Breast epithelium (tissue), 4 donors: ENCODE measurements at regions not wholly inside any gene's neighbourhood (a gene's known extent, or its start where the extent isn't known, plus 50 kb on each side); places are given as distances from the start of the nearest gene placed in this dataset.

Source experiments
- DNase-seq, 2 donors: peaks; one replicate each; pipeline ENCODE4 v3.0.0-alpha.2; 2019; ENCODE audit warnings: low spot score in 2 of 2
- H3K27ac ChIP-seq, 2 donors: fragments of 200-600 bp; sonication (generic) in 1 of 2; one replicate each; pipeline ENCODE4 v1.5.1; 2016 to 2019; ENCODE audit warnings: mild to moderate bottlenecking in 1 of 2
- H3K27me3 ChIP-seq, 2 donors: fragments of 200-600 bp; sonication (generic) in 1 of 2; one replicate each; pipeline versions ENCODE4 v1.5.1 to v1.6.0; 2017 to 2019; ENCODE audit warnings: control low read depth in 1 of 2, mild to moderate bottlenecking in 1 of 2
- H3K36me3 ChIP-seq: fragments of 200-600 bp; one replicate; pipeline ENCODE4 v1.5.1; 2019
- H3K4me1 ChIP-seq, 2 donors: fragments of 200-600 bp; sonication (generic); one replicate each; pipeline ENCODE4 v1.5.1; 2016 to 2019; ENCODE audit warnings: control low read depth in 1 of 2
- H3K4me3 ChIP-seq, 3 donors: fragments of 200-600 bp; sonication (generic); 1 replicate in 2 of 3; 2 replicates in 1 of 3; pipeline ENCODE4 v1.5.1; 2016 to 2019; ENCODE audit warnings: mild to moderate bottlenecking in 3 of 3, moderate library complexity in 2 of 3
- H3K9me3 ChIP-seq, 2 donors: fragments of 200-600 bp; sonication (generic) in 1 of 2; one replicate each; pipeline ENCODE4 v1.5.1; 2016 to 2019; ENCODE audit warnings: control low read depth in 1 of 2
- CTCF ChIP-seq, 3 donors: fragments of 450-650 bp; IDR thresholded peaks; one replicate each; pipeline ENCODE4 v1.5.1; 2016 to 2017; ENCODE audit warnings: antibody characterized with exemption in 3 of 3, mild to moderate bottlenecking in 3 of 3, moderate library complexity in 3 of 3
- POLR2A ChIP-seq: fragments of 450-650 bp; IDR thresholded peaks from one replicate; pipeline ENCODE4 v1.6.1; 2016; ENCODE audit warnings: antibody characterized with exemption, mild to moderate bottlenecking, moderate library complexity
- POLR2AphosphoS5 ChIP-seq, 3 donors: sonication (generic); formaldehyde crosslinking; IDR thresholded peaks; one replicate each; pipeline ENCODE4 v1.6.1; 2017; ENCODE audit warnings: antibody characterized with exemption in 3 of 3
- intact Hi-C: fragments of 100-400 bp; cut with DNase I; formaldehyde crosslinking; loops from one replicate; pipeline ENCODE4 v1.15.1; 2023; ENCODE audit warnings: low total_unique reads

GRCh38 chr10:28105561-28105960 lies 106.7 kb upstream of the ODAD2 start:
- Histone ChIP-seq H3K4me1 (no peaks in the 10 kb centered on the region), H3K27ac (no peak overlapping the region), H3K4me3 (no peak overlapping the region), H3K36me3 (no peaks in the 10 kb centered on the region), H3K9me3 (no peaks in the 10 kb centered on the region), H3K27me3 (no peaks in the 10 kb centered on the region)
- TF ChIP-seq CTCF (IDR thresholded peaks at IDR 0.05) (no peak), POLR2AphosphoS5 (IDR thresholded peaks at IDR 0.05) (no peak), POLR2A (no peak)
- intact Hi-C loops: no loop called here
- DNase-seq: no peak

- no peak for DNase-seq
- TF ChIP-seq POLR2A (no peak), POLR2AphosphoS5 (IDR thresholded peaks at IDR 0.05) (no peak), CTCF (IDR thresholded peaks at IDR 0.05) (no peak)
- Histone ChIP-seq H3K4me1 (no peaks in the 10 kb centered on the region), H3K4me3 (no peak overlapping the region), H3K27ac (no peak overlapping the region), H3K36me3 (no peaks in the 10 kb centered on the region), H3K27me3 (no peaks in the 10 kb centered on the region), H3K9me3 (no peaks in the 10 kb centered on the region)
- intact Hi-C loops: no loop called here
These were observed 98.8 kb upstream of the ODAD2 start for GRCh38 chr10:28097633-28098032.

GRCh38 chr10:28095791-28096378 lies 97.0 kb upstream of the ODAD2 start:
- TF ChIP-seq POLR2A: no peak
- no peak for TF ChIP-seq CTCF (IDR thresholded peaks at IDR 0.05)
- no peak for TF ChIP-seq POLR2AphosphoS5 (IDR thresholded peaks at IDR 0.05)
- intact Hi-C loops: no loop called here

GRCh38 chr10:28094121-28094520 lies 95.2 kb upstream of the ODAD2 start:
- Histone ChIP-seq H3K27me3 (no peaks in the 10 kb centered on the region), H3K4me1 (no peaks in the 10 kb centered on the region), H3K4me3 (no peak overlapping the region), H3K9me3 (no peaks in the 10 kb centered on the region), H3K36me3 (no peaks in the 10 kb centered on the region), H3K27ac (no peak overlapping the region)
- intact Hi-C loops: no loop called here
- no peak for DNase-seq
- no peak for TF ChIP-seq POLR2A
- no peak for TF ChIP-seq CTCF (IDR thresholded peaks at IDR 0.05)
- no peak for TF ChIP-seq POLR2AphosphoS5 (IDR thresholded peaks at IDR 0.05)

More at GRCh38 chr10:28095791-28096378, 97.0 kb upstream of the ODAD2 start:
- Histone ChIP-seq H3K9me3 (no peaks in the 10 kb centered on the region), H3K27ac (no peak overlapping the region), H3K27me3 (no peaks in the 10 kb centered on the region), H3K36me3 (no peaks in the 10 kb centered on the region), H3K4me3 (no peak overlapping the region), H3K4me1 (no peaks in the 10 kb centered on the region)
- DNase-seq: no peak

GRCh38 chr10:28091913-28092312 lies 93.0 kb upstream of the ODAD2 start:
- TF ChIP-seq POLR2AphosphoS5 (IDR thresholded peaks at IDR 0.05) (no peak), CTCF (IDR thresholded peaks at IDR 0.05) (no peak), POLR2A (no peak)
- H3K4me3 ChIP-seq: no peak overlapping the region
- H3K36me3 ChIP-seq: no peaks in the 10 kb centered on the region
- no peak overlapping the region for H3K27ac ChIP-seq
- H3K9me3 ChIP-seq: no peaks in the 10 kb centered on the region
- H3K27me3 ChIP-seq: no peaks in the 10 kb centered on the region
- H3K4me1 ChIP-seq: no peaks in the 10 kb centered on the region
- intact Hi-C loops: no loop called here
- DNase-seq: no peak
